Suprapubic skin (tissue), 3 donors: ENCODE measurements at regions not wholly inside any gene's neighbourhood (a gene's known extent, or its start where the extent isn't known, plus 50 kb on each side); places are given as distances from the start of the nearest gene placed in this dataset.

Source experiments
- CTCF ChIP-seq, 2 donors: fragments of 200-600 bp in 1 of 2; fragments of 450-650 bp in 1 of 2; sonication (generic) in 1 of 2; IDR thresholded peaks; one replicate each; pipeline ENCODE4 v1.5.1; 2016 to 2019; ENCODE audit warnings: antibody characterized with exemption in 2 of 2, mild to moderate bottlenecking in 1 of 2, moderate library complexity in 1 of 2
- EP300 ChIP-seq: sonication (generic); formaldehyde crosslinking; IDR thresholded peaks from one replicate; pipeline ENCODE4 v1.6.1; 2017; ENCODE audit warnings: antibody characterized with exemption
- POLR2A ChIP-seq, 2 donors: fragments of 450-650 bp; IDR thresholded peaks; one replicate each; pipeline ENCODE4 v1.6.1; 2017; ENCODE audit warnings: antibody characterized with exemption in 2 of 2, mild to moderate bottlenecking in 2 of 2, moderate library complexity in 2 of 2

GRCh38 chr1:2948001-2948750 lies 73.1 kb upstream of the ACTRT2 start:
- TF ChIP-seq CTCF (IDR thresholded peaks at IDR 0.05) (no peak), EP300 (no peak), POLR2A (IDR thresholded peaks at IDR 0.05) (no peak)
